Breast epithelium (tissue), 3 donors: ENCODE measurements at regions not wholly inside any gene's neighbourhood (a gene's known extent, or its start where the extent isn't known, plus 50 kb on each side); places are given as distances from the start of the nearest gene placed in this dataset.

ENCODE experiments used
- POLR2A ChIP-seq: fragments of 450-650 bp; IDR thresholded peaks from one replicate; pipeline ENCODE4 v1.6.1; 2016; ENCODE audit warnings: antibody characterized with exemption, mild to moderate bottlenecking, moderate library complexity
- TF ChIP-seq, protein P1 (sequence below), 3 donors: fragments of 450-650 bp; IDR thresholded peaks; one replicate each; pipeline ENCODE4 v1.5.1; 2016 to 2017; ENCODE audit warnings: antibody characterized with exemption in 3 of 3, mild to moderate bottlenecking in 3 of 3, moderate library complexity in 3 of 3

DNA sequence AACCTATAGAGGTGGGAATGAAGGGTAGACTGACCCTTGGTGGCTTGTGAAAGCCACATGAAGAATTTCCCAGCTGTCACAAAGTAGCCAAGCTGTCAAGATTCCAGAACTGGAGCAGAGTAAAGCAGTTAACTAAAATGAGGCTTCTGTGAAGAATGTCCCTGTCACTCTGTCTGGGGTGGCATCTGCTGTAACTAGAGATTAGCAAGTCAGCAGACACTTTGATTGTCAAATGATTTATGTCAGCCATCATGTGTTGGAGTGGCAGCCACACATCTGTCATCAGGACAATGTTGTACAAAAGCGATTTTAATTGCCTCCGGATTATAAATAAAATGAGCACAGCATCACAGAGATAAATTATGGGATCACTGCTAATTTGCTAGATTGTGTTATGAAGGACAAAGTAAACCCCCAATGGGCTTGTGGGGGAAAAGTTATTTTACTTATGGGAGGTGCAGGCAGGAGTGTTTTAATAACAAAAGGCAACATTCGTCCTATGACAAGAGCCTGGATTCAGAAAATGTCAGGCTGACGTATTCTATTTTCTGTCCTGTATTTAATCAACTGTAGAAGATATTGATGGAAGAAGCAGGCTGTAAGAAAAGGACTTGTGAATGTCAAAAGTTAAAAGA, 270.9 kb downstream of the FAM181B start:
- TF ChIP-seq, protein P1, sequence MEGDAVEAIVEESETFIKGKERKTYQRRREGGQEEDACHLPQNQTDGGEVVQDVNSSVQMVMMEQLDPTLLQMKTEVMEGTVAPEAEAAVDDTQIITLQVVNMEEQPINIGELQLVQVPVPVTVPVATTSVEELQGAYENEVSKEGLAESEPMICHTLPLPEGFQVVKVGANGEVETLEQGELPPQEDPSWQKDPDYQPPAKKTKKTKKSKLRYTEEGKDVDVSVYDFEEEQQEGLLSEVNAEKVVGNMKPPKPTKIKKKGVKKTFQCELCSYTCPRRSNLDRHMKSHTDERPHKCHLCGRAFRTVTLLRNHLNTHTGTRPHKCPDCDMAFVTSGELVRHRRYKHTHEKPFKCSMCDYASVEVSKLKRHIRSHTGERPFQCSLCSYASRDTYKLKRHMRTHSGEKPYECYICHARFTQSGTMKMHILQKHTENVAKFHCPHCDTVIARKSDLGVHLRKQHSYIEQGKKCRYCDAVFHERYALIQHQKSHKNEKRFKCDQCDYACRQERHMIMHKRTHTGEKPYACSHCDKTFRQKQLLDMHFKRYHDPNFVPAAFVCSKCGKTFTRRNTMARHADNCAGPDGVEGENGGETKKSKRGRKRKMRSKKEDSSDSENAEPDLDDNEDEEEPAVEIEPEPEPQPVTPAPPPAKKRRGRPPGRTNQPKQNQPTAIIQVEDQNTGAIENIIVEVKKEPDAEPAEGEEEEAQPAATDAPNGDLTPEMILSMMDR (IDR thresholded peaks at IDR 0.05) = no peak
- no peak for TF ChIP-seq POLR2A
